Glutamatergic neuron (in vitro differentiated cells): ENCODE measurements at regions not wholly inside any gene's neighbourhood (a gene's known extent, or its start where the extent isn't known, plus 50 kb on each side); places are given as distances from the start of the nearest gene placed in this dataset.

ENCODE experiments used
- DNase-seq: peaks from one replicate; pipeline ENCODE4 v3.0.0; 2022
- H3K27ac Mint-ChIP-seq: one replicate; pipeline ENCODE4 v1.8.0; 2020; ENCODE audit warnings: mild to moderate bottlenecking, mixed read lengths, inconsistent platforms; ENCODE audit not compliant: unreplicated experiment
- H3K27me3 Mint-ChIP-seq: one replicate; pipeline ENCODE4 v1.8.0; 2020; ENCODE audit warnings: mild to moderate bottlenecking, moderate library complexity, mixed read lengths, inconsistent platforms; ENCODE audit not compliant: unreplicated experiment
- H3K36me3 Mint-ChIP-seq: one replicate; pipeline ENCODE4 v1.8.0; 2020; ENCODE audit warnings: mild to moderate bottlenecking, mixed read lengths, inconsistent platforms; ENCODE audit not compliant: unreplicated experiment
- H3K4me1 Mint-ChIP-seq: one replicate; pipeline ENCODE4 v1.8.0; 2020; ENCODE audit warnings: mild to moderate bottlenecking, low read depth, mixed read lengths, inconsistent platforms; ENCODE audit not compliant: unreplicated experiment
- H3K4me3 Mint-ChIP-seq: one replicate; pipeline ENCODE4 v1.8.0; 2020; ENCODE audit warnings: mild to moderate bottlenecking, mixed read lengths, inconsistent platforms; ENCODE audit not compliant: unreplicated experiment
- H3K9me3 Mint-ChIP-seq: one replicate; pipeline ENCODE4 v1.8.0; 2020; ENCODE audit warnings: mild to moderate bottlenecking, moderate library complexity, mixed read lengths, inconsistent platforms; ENCODE audit not compliant: unreplicated experiment
- CTCF ChIP-seq: fragments of 200-600 bp; sonication (generic); IDR thresholded peaks from one replicate; pipeline ENCODE4 v1.5.0; 2021; ENCODE audit not compliant: partially characterized antibody, unreplicated experiment

DNA sequence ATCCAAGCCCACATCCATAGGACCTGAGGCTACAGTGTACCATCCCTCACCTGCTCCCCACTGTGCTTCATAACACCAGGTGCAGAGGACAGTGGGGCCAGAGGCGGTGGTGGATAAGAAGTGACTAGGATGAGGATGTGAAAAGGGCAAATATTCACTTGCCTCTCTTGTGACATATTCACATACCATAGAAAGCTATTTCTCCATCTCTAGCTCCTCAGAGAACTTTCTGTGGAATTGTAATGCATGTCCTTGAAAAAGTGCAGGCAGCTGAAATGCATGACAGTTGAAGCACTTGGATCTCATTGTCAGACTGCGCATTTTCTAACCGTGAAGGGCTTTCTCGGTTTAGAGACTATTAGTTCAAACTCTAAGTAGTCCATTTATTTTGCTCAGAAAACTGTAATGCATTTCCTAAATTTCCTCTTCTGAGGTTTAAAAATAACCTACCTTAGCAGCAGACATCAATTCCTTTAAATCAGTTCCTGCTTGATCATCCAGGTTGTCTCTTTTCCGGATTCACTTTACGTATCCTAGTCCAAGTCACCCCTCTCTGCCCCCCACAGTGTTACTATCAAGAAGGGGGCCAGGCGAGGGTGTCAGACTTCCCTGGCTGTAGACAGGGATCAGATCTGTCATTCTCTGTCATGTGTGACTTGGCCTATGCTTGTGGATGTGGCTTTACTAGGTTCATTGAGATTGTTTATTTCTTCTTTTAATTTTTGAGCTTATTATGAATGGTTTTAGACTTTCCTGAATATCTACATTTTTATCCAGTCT is 984.0 kb upstream of the TMEM132C start:
- H3K27me3 Mint-ChIP-seq: no peaks in the 10 kb centered on the region

GRCh38 chr12:127284021-127284420 is 982.9 kb upstream of the TMEM132C start:
- Mint-ChIP-seq H3K36me3 (no peaks in the 10 kb centered on the region), H3K9me3 (no peaks in the 10 kb centered on the region), H3K4me1 (no peaks in the 10 kb centered on the region), H3K4me3 (no peak overlapping the region), H3K27me3 (no peaks in the 10 kb centered on the region), H3K27ac (no peak overlapping the region)
- no peak for DNase-seq
- TF ChIP-seq CTCF: no peak

More for the DNA sequence above, 984.0 kb upstream of the TMEM132C start:
- TF ChIP-seq CTCF: no peak
- no peak overlapping the region for H3K27ac Mint-ChIP-seq
- H3K36me3 Mint-ChIP-seq: no peaks in the 10 kb centered on the region
- H3K4me1 Mint-ChIP-seq: no peaks in the 10 kb centered on the region
- no peak for DNase-seq
- no peak overlapping the region for H3K4me3 Mint-ChIP-seq
- no peaks in the 10 kb centered on the region for H3K9me3 Mint-ChIP-seq

DNA sequence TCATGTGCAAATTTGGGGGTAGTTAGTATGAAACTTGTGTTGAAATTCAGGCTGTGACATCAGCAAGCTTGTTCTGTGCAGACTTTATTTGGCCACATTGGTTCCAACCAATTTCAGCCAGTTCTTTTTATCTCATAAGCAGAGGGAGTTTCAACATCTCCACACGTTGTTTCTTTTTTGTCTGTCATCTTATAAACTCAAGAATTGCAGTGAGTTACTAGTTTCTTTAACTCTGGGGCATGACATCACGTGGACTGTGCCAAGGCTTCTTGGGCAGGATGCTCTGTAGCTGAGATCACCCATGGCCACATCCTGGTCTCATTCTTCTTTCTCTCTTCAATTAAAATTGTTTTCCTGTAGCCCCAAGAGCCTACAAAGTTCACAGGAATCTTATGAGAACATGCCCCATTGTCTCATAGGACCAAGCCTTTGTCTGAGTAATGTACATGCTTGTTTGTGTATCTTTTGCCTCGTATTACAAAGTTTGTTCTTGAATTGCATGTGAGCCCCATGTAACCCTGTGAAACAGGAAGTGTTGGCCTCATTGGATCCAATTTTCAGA is 982.0 kb upstream of the TMEM132C start:
- no peaks in the 10 kb centered on the region for H3K9me3 Mint-ChIP-seq
- H3K27ac Mint-ChIP-seq: no peak overlapping the region

DNA sequence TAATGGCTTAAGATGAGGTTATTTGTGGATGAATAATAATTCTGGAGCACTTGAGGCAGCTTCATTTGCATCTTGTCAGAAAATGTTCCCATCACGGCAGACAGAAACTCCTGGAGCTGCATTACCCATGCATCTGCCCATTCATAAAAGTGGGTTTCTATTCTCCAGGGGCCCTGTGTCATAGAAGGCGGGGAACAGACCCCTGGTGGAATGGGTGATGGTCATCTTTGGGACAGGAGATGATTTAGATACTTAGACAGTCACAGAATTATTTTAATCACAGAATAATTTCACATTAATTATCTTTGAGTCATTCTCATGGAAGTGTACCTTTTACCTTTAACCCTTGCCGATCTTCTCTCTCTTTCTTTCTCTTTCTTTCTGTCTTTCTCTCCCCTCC is 980.7 kb upstream of the TMEM132C start:
- Mint-ChIP-seq H3K27me3 (no peaks in the 10 kb centered on the region), H3K4me3 (no peak overlapping the region), H3K27ac (no peak overlapping the region), H3K36me3 (no peaks in the 10 kb centered on the region), H3K4me1 (no peaks in the 10 kb centered on the region), H3K9me3 (no peaks in the 10 kb centered on the region)
- TF ChIP-seq CTCF: no peak
- DNase-seq: no peak

More for the DNA sequence above, 982.0 kb upstream of the TMEM132C start:
- no peaks in the 10 kb centered on the region for H3K27me3 Mint-ChIP-seq
- DNase-seq: no peak
- no peak overlapping the region for H3K4me3 Mint-ChIP-seq
- H3K4me1 Mint-ChIP-seq: no peaks in the 10 kb centered on the region
- no peaks in the 10 kb centered on the region for H3K36me3 Mint-ChIP-seq
- no peak for TF ChIP-seq CTCF

DNA sequence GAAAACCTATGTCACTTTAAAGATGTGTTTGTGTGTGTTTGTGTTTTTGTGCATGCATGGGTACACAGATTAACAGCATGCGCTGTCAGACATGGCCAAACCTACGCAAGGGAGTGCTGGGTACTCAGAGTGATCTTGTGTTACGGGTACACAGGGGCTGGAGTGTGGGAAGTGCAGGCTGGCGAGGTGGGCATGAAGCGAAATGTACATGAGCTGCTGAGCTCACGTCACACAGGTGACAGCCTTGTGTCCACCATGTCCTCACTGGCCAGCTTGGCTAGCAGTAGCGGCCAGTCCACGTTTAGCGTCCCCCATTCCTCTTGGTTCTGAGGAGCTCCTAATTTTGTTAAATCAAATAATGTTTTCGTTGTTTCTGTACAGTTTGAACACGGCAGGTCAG is 979.7 kb upstream of the TMEM132C start:
- Mint-ChIP-seq H3K4me3 (no peak overlapping the region), H3K27ac (no peak overlapping the region), H3K9me3 (no peaks in the 10 kb centered on the region), H3K27me3 (no peaks in the 10 kb centered on the region), H3K4me1 (no peaks in the 10 kb centered on the region), H3K36me3 (no peaks in the 10 kb centered on the region)
- no peak for TF ChIP-seq CTCF
- no peak for DNase-seq
